ENCODE measurements at regions not wholly inside any gene's neighbourhood (a gene's known extent, or its start where the extent isn't known, plus 50 kb on each side); places are given as distances from the start of the nearest gene placed in this dataset.
"Not testable (repeated sequence)": the region's sequence is repeated elsewhere in the genome, so short reads cannot be mapped to it uniquely, and the experiment has no call there.

- no peaks in the 10 kb centered on the region for H3K36me3 ChIP-seq
- H3K4me3 ChIP-seq, result no peak overlapping the region
- no peaks in the 10 kb centered on the region for H3K9me3 ChIP-seq
- TF ChIP-seq POLR2AphosphoS5 (IDR thresholded peaks at IDR 0.05) (no peak), POLR2A (IDR thresholded peaks at IDR 0.05) (no peak), CTCF (IDR thresholded peaks at IDR 0.05) (no peak)
- no peak for DNase-seq (ENCODE audit: low spot score in 2 of 2)
- intact Hi-C loops (cut with DNase I; ENCODE audit: low total_unique reads), result no loop called here
- no peaks in the 10 kb centered on the region for H3K4me1 ChIP-seq
- no peaks in the 10 kb centered on the region for H3K27me3 ChIP-seq
- H3K27ac ChIP-seq, result no peak overlapping the region
These were observed 703.2 kb upstream of the FSHR start for GRCh38 chr2:49857371-49858112.

GRCh38 chr2:49845671-49846070 lies 691.4 kb upstream of the FSHR start:
- intact Hi-C loops (cut with DNase I; ENCODE audit: low total_unique reads), result no loop called here
- Histone ChIP-seq H3K4me1 (no peaks in the 10 kb centered on the region), H3K9me3 (peaks cover 7 to 9% of the 10 kb centered on the region in 2 donors)

GRCh38 chr2:49845021-49845420 lies 690.7 kb upstream of the FSHR start:
- Histone ChIP-seq H3K36me3 (no peaks in the 10 kb centered on the region), H3K4me3 (no peak overlapping the region), H3K4me1 (no peaks in the 10 kb centered on the region), H3K27ac (no peak overlapping the region), H3K9me3 (peaks cover 7 to 9% of the 10 kb centered on the region in 2 donors), H3K27me3 (no peaks in the 10 kb centered on the region)
- DNase-seq (ENCODE audit: low spot score in 2 of 2), result no peak
- intact Hi-C loops (cut with DNase I; ENCODE audit: low total_unique reads), result no loop called here
- TF ChIP-seq POLR2AphosphoS5 (IDR thresholded peaks at IDR 0.05) (no peak), CTCF (IDR thresholded peaks at IDR 0.05) (no peak), POLR2A (IDR thresholded peaks at IDR 0.05) (no peak)

More at GRCh38 chr2:49845671-49846070, 691.4 kb upstream of the FSHR start:
- H3K27me3 ChIP-seq, result no peaks in the 10 kb centered on the region
- no peak for TF ChIP-seq POLR2AphosphoS5 (IDR thresholded peaks at IDR 0.05)
- TF ChIP-seq CTCF (IDR thresholded peaks at IDR 0.05), result no peak
- TF ChIP-seq POLR2A (IDR thresholded peaks at IDR 0.05), result no peak
- no peak overlapping the region for H3K27ac ChIP-seq
- no peak overlapping the region for H3K4me3 ChIP-seq
- H3K36me3 ChIP-seq, result no peaks in the 10 kb centered on the region
- no peak for DNase-seq (ENCODE audit: low spot score in 2 of 2)

GRCh38 chr2:49844113-49844512 lies 689.8 kb upstream of the FSHR start:
- DNase-seq (ENCODE audit: low spot score in 2 of 2); H3K9me3 ChIP-seq; intact Hi-C loops (cut with DNase I; ENCODE audit: low total_unique reads); H3K4me3 ChIP-seq; H3K4me1 ChIP-seq; H3K27ac ChIP-seq; H3K27me3 ChIP-seq; H3K36me3 ChIP-seq: not testable (repeated sequence)

- H3K4me3 ChIP-seq, result no peak overlapping the region
- DNase-seq (ENCODE audit: low spot score in 2 of 2), result no peak
- H3K27ac ChIP-seq, result no peak overlapping the region
- no peaks in the 10 kb centered on the region for H3K4me1 ChIP-seq
- TF ChIP-seq POLR2AphosphoS5 (IDR thresholded peaks at IDR 0.05) (no peak), POLR2A (IDR thresholded peaks at IDR 0.05) (no peak), CTCF (IDR thresholded peaks at IDR 0.05) (no peak)
- no peaks in the 10 kb centered on the region for H3K27me3 ChIP-seq
- intact Hi-C loops (cut with DNase I; ENCODE audit: low total_unique reads), result no loop called here
- no peaks in the 10 kb centered on the region for H3K36me3 ChIP-seq
- peaks cover 7 to 9% of the 10 kb centered on the region in 2 donors for H3K9me3 ChIP-seq
These were observed 689.0 kb upstream of the FSHR start for GRCh38 chr2:49843314-49843713.
